Ovary (tissue), 7 donors: ENCODE measurements at regions not wholly inside any gene's neighbourhood (a gene's known extent, or its start where the extent isn't known, plus 50 kb on each side); places are given as distances from the start of the nearest gene placed in this dataset.
A peak's percentile ranks its signal among the peaks of the same experiment; 100 is the strongest.

ENCODE experiments used
- DNase-seq, 5 donors: peaks; one replicate each; pipeline ENCODE4 v3.0.0-alpha.2; 2019 to 2020
- H3K27ac ChIP-seq, 2 donors: fragments of 200-600 bp; one replicate each; pipeline versions ENCODE4 v1.5.1 to v1.8.0; 2019 to 2022
- H3K27me3 ChIP-seq: fragments of 200-600 bp; one replicate; pipeline ENCODE4 v1.8.0; 2022
- H3K36me3 ChIP-seq: fragments of 200-600 bp; sonication (generic); one replicate; pipeline ENCODE4 v1.5.1; 2019
- H3K4me1 ChIP-seq: one replicate; pipeline ENCODE4 v1.8.1; 2013; ENCODE audit warnings: mild to moderate bottlenecking, moderate library complexity; ENCODE audit not compliant: insufficient read depth
- H3K4me3 ChIP-seq: fragments of 200-600 bp; sonication (generic); one replicate; pipeline ENCODE4 v1.5.1; 2017
- H3K9me3 ChIP-seq, 2 donors: fragments of 200-600 bp in 1 of 2; sonication (generic) in 1 of 2; one replicate each; pipeline versions ENCODE4 v1.5.1 to v1.8.1; 2013 to 2019; ENCODE audit warnings: mild to moderate bottlenecking in 1 of 2, moderate library complexity in 1 of 2
- CTCF ChIP-seq, 3 donors: fragments of 450-650 bp in 2 of 3; fragments of 200-600 bp in 1 of 3; IDR thresholded peaks; one replicate each; pipeline versions ENCODE4 v1.5.1 to v1.8.0; 2016 to 2022; ENCODE audit warnings: antibody characterized with exemption in 3 of 3, mild to moderate bottlenecking in 1 of 3
- EP300 ChIP-seq: sonication (generic); formaldehyde crosslinking; IDR thresholded peaks from one replicate; pipeline ENCODE4 v1.6.1; 2017; ENCODE audit warnings: antibody characterized with exemption
- POLR2A ChIP-seq: fragments of 450-650 bp; IDR thresholded peaks from one replicate; pipeline ENCODE4 v1.6.1; 2017; ENCODE audit warnings: antibody characterized with exemption, mild to moderate bottlenecking, moderate library complexity
- WGBS, 3 donors: extraction: QIAGEN DNeasy Blood & Tissue Kit in 1 of 3; methylation state at CpG; one replicate each; pipeline versions ENCODE4 v1.1.5 to v1.1.7; 2013 to 2017; 5-methylcytosine and 5-hydroxymethylcytosine counted together
- intact Hi-C, 4 donors: fragments of 100-400 bp; cut with DNase I; formaldehyde crosslinking; loops; one replicate each; pipeline versions ENCODE4 v1.11.0 to v1.15.1; 2022 to 2023
- donor health status: DM: no; HTN: no; CAD: no; lungs with moderate emphysema.
- donor health status: DM: no; HTN: no; CAD: no.
- donor health status: Bipolar disorder and iron deficiency.
- donor health status: DM: no; HTN: no; CAD: no.
- donor health status: DM: yes; HTN: yes; CAD: no.

- no peaks in the 10 kb centered on the region for H3K4me1 ChIP-seq
- 91 to 95% (median 92%) methylated on average over 3 of the region's 3 CpGs for WGBS, 3 donors
- no peaks in the 10 kb centered on the region for H3K9me3 ChIP-seq
- DNase-seq = no peak
- H3K27ac ChIP-seq = no peak overlapping the region
- no peaks in the 10 kb centered on the region for H3K27me3 ChIP-seq
- intact Hi-C loops = no loop called here
- H3K36me3 ChIP-seq = no peaks in the 10 kb centered on the region
- TF ChIP-seq CTCF (IDR thresholded peaks at IDR 0.05) (no peak), POLR2A (no peak), EP300 (no peak)
- H3K4me3 ChIP-seq = no peak overlapping the region
These were observed 77.7 kb upstream of the ATP6AP2 start for GRCh38 chrX:40503094-40503493.

- no peaks in the 10 kb centered on the region for H3K4me1 ChIP-seq
- TF ChIP-seq POLR2A (no peak), CTCF (IDR thresholded peaks at IDR 0.05) (no peak), EP300 (no peak)
- H3K27me3 ChIP-seq = no peaks in the 10 kb centered on the region
- H3K9me3 ChIP-seq = no peaks in the 10 kb centered on the region
- no peaks in the 10 kb centered on the region for H3K36me3 ChIP-seq
- intact Hi-C loops = no loop called here
- no peak overlapping the region for H3K27ac ChIP-seq
- DNase-seq = no peak
- no peak overlapping the region for H3K4me3 ChIP-seq
These were observed 78.1 kb upstream of the ATP6AP2 start for GRCh38 chrX:40502688-40503087.

- intact Hi-C loops = no loop called here
- no peak for TF ChIP-seq EP300
- no peak for TF ChIP-seq CTCF (IDR thresholded peaks at IDR 0.05)
- TF ChIP-seq POLR2A = no peak
- Histone ChIP-seq H3K36me3 (no peaks in the 10 kb centered on the region), H3K27ac (no peak overlapping the region), H3K27me3 (no peaks in the 10 kb centered on the region), H3K4me3 (no peak overlapping the region), H3K4me1 (no peaks in the 10 kb centered on the region), H3K9me3 (no peaks in the 10 kb centered on the region)
- 79 to 88% (median 83%) methylated on average over 11 of the region's 11 CpGs for WGBS, 3 donors
- DNase-seq = no peak
These were observed 79.5 kb upstream of the ATP6AP2 start for GRCh38 chrX:40501164-40501855.

- no peak overlapping the region for H3K27ac ChIP-seq
- H3K27me3 ChIP-seq = no peaks in the 10 kb centered on the region
- intact Hi-C loops = no loop called here
- no peaks in the 10 kb centered on the region for H3K36me3 ChIP-seq
- DNase-seq = peak in 3 of 5 donors; percentile 13 to 32 (median 26)
- H3K9me3 ChIP-seq = no peaks in the 10 kb centered on the region
- TF ChIP-seq EP300 (no peak), POLR2A (no peak), CTCF (IDR thresholded peaks at IDR 0.05) (no peak)
- 56 to 63% (median 59%) methylated on average over 4 of the region's 4 CpGs for WGBS, 3 donors
- no peak overlapping the region for H3K4me3 ChIP-seq
- H3K4me1 ChIP-seq = no peaks in the 10 kb centered on the region
These were observed 84.0 kb upstream of the ATP6AP2 start for GRCh38 chrX:40496728-40497127.
